SK-N-SH treated with all-trans-retinoic acid at 6 μM for 48 hours (cell line): ENCODE measurements at regions not wholly inside any gene's neighbourhood (a gene's known extent, or its start where the extent isn't known, plus 50 kb on each side); places are given as distances from the start of the nearest gene placed in this dataset.

ENCODE experiments used
- ARNTL ChIP-seq: fragments of 450-650 bp; formaldehyde crosslinking; IDR thresholded peaks from 2 replicates; pipeline ENCODE4 v1.5.0; 2020; ENCODE audit warnings: low read depth, mild to moderate bottlenecking, moderate library complexity, borderline replicate concordance
- GLIS3 ChIP-seq: fragments of 250-450 bp; sonication (Bioruptor Pico); IDR thresholded peaks from 2 replicates; pipeline ENCODE4 v1.5.0; 2020; ENCODE audit warnings: mild to moderate bottlenecking, moderate library complexity
- ISL1 ChIP-seq: fragments of 250-450 bp; sonication (Bioruptor Pico); IDR thresholded peaks from 2 replicates; pipeline ENCODE4 v2.1.2; 2022; ENCODE audit warnings: mild to moderate bottlenecking, moderate library complexity
- PATZ1 ChIP-seq: fragments of 250-450 bp; sonication (Bioruptor Pico); IDR thresholded peaks from 2 replicates; pipeline ENCODE4 v1.8.0; 2020; ENCODE audit warnings: mild to moderate bottlenecking, moderate library complexity, borderline replicate concordance
- SNAI2 ChIP-seq: fragments of 250-450 bp; sonication (Bioruptor Pico); IDR thresholded peaks from 2 replicates; pipeline ENCODE4 v1.5.0; 2020; ENCODE audit warnings: mild to moderate bottlenecking, moderate library complexity
- TOX ChIP-seq: fragments of 250-450 bp; sonication (Bioruptor Pico); IDR thresholded peaks from 2 replicates; pipeline ENCODE4 v1.8.0; 2021; ENCODE audit warnings: mild to moderate bottlenecking, moderate library complexity, borderline replicate concordance
- ZFP30 ChIP-seq: fragments of 450-650 bp; formaldehyde crosslinking; IDR thresholded peaks from 2 replicates; pipeline ENCODE4 v1.5.0; 2022; ENCODE audit warnings: mild to moderate bottlenecking, moderate library complexity

- TF ChIP-seq PATZ1 (CRISPR knock-in tag) (no peak), ZFP30 (no peak), TOX (no peak), ISL1 (CRISPR knock-in tag) (no peak), GLIS3 (no peak), ARNTL (CRISPR knock-in tag) (no peak), SNAI2 (no peak)
Measured at GRCh38 chr15:26144836-26145235, 281.7 kb upstream of the ATP10A start.
